ENCODE measurements at regions not wholly inside any gene's neighbourhood (a gene's known extent, or its start where the extent isn't known, plus 50 kb on each side); places are given as distances from the start of the nearest gene placed in this dataset.
"Not testable (repeated sequence)": the region's sequence is repeated elsewhere in the genome, so short reads cannot be mapped to it uniquely, and the experiment has no call there.

GRCh38 chr15:84391191-84391590, 155.6 kb downstream of the GOLGA6L4 start:
- Histone ChIP-seq H2AK5ac (ENCODE audit: low read depth, low read length) (no peak overlapping the region), H3K23ac (ENCODE audit: insufficient read length) (no peak overlapping the region), H4K8ac (ENCODE audit: extremely low read depth, insufficient read depth, low read length) (no peak overlapping the region), H2BK15ac (ENCODE audit: low read length) (no peak overlapping the region), H3K9ac (replicated peaks in 1 of 4; ENCODE audit: extremely low read depth in 1 of 4, low read depth in 3 of 4, low read length in 3 of 4) (no peak overlapping the region), H3K79me2 (ENCODE audit: control insufficient read depth in 1 of 2, insufficient read depth in 2 of 2, low read length in 2 of 2) (no peaks in the 10 kb centered on the region), H3K4me2 (ENCODE audit: insufficient read depth in 1 of 2, low read depth in 2 of 2, low read length in 2 of 2) (no peak overlapping the region), H3K18ac (ENCODE audit: extremely low read depth, low read length) (no peak overlapping the region), H4K91ac (replicated peaks; ENCODE audit: insufficient read length, low read length) (no peak overlapping the region), H3K4me1 (replicated peaks in 1 of 4; ENCODE audit: control insufficient read depth in 3 of 4, insufficient read depth in 4 of 4, low read length in 3 of 4) (no peaks in the 10 kb centered on the region), H4K5ac (ENCODE audit: insufficient read length, low read depth, low read length) (no peak overlapping the region), H3K56ac (replicated peaks; ENCODE audit: insufficient read length, low read depth, low read length) (no peak overlapping the region), H4K20me1 (replicated peaks in 1 of 2; ENCODE audit: control insufficient read depth in 1 of 2, insufficient read depth in 2 of 2, low read length in 2 of 2) (no peaks in the 10 kb centered on the region), H3K79me1 (ENCODE audit: low read depth, low read length) (no peaks in the 10 kb centered on the region), H3K27ac (ENCODE audit: low read depth, low read length) (no peak overlapping the region), H3K27me3 (replicated peaks in 1 of 4; ENCODE audit: control insufficient read depth in 3 of 4, extremely low read depth in 1 of 4, insufficient read depth in 3 of 4, low read length in 3 of 4) (no peaks in the 10 kb centered on the region), H2BK20ac (ENCODE audit: low read length) (no peak overlapping the region), H2AFZ (ENCODE audit: low read length) (no peak overlapping the region), H3K4me3 (ENCODE audit: extremely low read depth in 1 of 4, insufficient read depth in 2 of 4, low read depth in 3 of 4, low read length in 4 of 4) (no peak overlapping the region), H3K14ac (ENCODE audit: insufficient read length) (no peak overlapping the region), H2BK12ac (ENCODE audit: low read depth, low read length) (no peak overlapping the region), H3K9me3 (ENCODE audit: insufficient read depth in 2 of 2, low read depth in 1 of 2, low read length in 1 of 2) (no peaks in the 10 kb centered on the region), H3K36me3 (ENCODE audit: control insufficient read depth in 2 of 4, insufficient read depth in 4 of 4, low read length in 3 of 4) (no peaks in the 10 kb centered on the region), H2BK5ac (ENCODE audit: low read depth, low read length) (no peak overlapping the region), H2BK120ac (replicated peaks; ENCODE audit: low read depth, low read length) (no peak overlapping the region), H3K23me2 (ENCODE audit: low read depth, low read length) (no peaks in the 10 kb centered on the region), H3K4ac (replicated peaks; ENCODE audit: insufficient read length, low read depth, low read length) (no peak overlapping the region)
- WGBS, 2 experiments (ENCODE audit: extremely low coverage in 1 of 2, insufficient coverage in 1 of 2, insufficient read length in 1 of 2, insufficient replicate concordance in 2 of 2, low coverage in 1 of 2, low lambda C conversion rate in 2 of 2, missing lambda C conversion rate in 1 of 2): 76% methylated on average over 3 of the region's 3 CpGs; no CpG with 5 or more reads in 1 of the 2 experiments
- POLR2A ChIA-PET (ENCODE audit: partially characterized antibody): no interaction called here
- TF ChIP-seq ZNF274 (IDR thresholded peaks at IDR 0.05; ENCODE audit: borderline replicate concordance, extremely low read depth, low read length): no peak
- FAIRE-seq (no peak), DNase-seq (ENCODE audit: low read depth in 1 of 2, low spot score in 2 of 2) (no peak)
- CTCF ChIA-PET (ENCODE audit: partially characterized antibody): no interaction called here

GRCh38 chr15:84392020-84392419, 156.4 kb downstream of the GOLGA6L4 start:
- H3K9ac ChIP-seq (replicated peaks in 1 of 4; ENCODE audit: extremely low read depth in 1 of 4, low read depth in 3 of 4, low read length in 3 of 4); H3K4me1 ChIP-seq (replicated peaks in 1 of 4; ENCODE audit: control insufficient read depth in 3 of 4, insufficient read depth in 4 of 4, low read length in 3 of 4); H2BK120ac ChIP-seq (replicated peaks; ENCODE audit: low read depth, low read length); H3K79me1 ChIP-seq (ENCODE audit: low read depth, low read length); H2BK20ac ChIP-seq (ENCODE audit: low read length); H3K23ac ChIP-seq (ENCODE audit: insufficient read length); H3K27ac ChIP-seq (ENCODE audit: low read depth, low read length); H3K9me3 ChIP-seq (ENCODE audit: insufficient read depth in 2 of 2, low read depth in 1 of 2, low read length in 1 of 2); H4K91ac ChIP-seq (replicated peaks; ENCODE audit: insufficient read length, low read length); H3K79me2 ChIP-seq (ENCODE audit: control insufficient read depth in 1 of 2, insufficient read depth in 2 of 2, low read length in 2 of 2); H2BK12ac ChIP-seq (ENCODE audit: low read depth, low read length); H3K18ac ChIP-seq (ENCODE audit: extremely low read depth, low read length); H2BK15ac ChIP-seq (ENCODE audit: low read length); H4K8ac ChIP-seq (ENCODE audit: extremely low read depth, insufficient read depth, low read length); H3K4me2 ChIP-seq (ENCODE audit: insufficient read depth in 1 of 2, low read depth in 2 of 2, low read length in 2 of 2); H3K56ac ChIP-seq (replicated peaks; ENCODE audit: insufficient read length, low read depth, low read length); H3K27me3 ChIP-seq (replicated peaks in 1 of 4; ENCODE audit: control insufficient read depth in 3 of 4, extremely low read depth in 1 of 4, insufficient read depth in 3 of 4, low read length in 3 of 4); H2AK5ac ChIP-seq (ENCODE audit: low read depth, low read length); H4K5ac ChIP-seq (ENCODE audit: insufficient read length, low read depth, low read length); FAIRE-seq; H2AFZ ChIP-seq (ENCODE audit: low read length); H3K4me3 ChIP-seq (ENCODE audit: extremely low read depth in 1 of 4, insufficient read depth in 2 of 4, low read depth in 3 of 4, low read length in 4 of 4); H3K14ac ChIP-seq (ENCODE audit: insufficient read length); H2BK5ac ChIP-seq (ENCODE audit: low read depth, low read length); H3K23me2 ChIP-seq (ENCODE audit: low read depth, low read length); H4K20me1 ChIP-seq (replicated peaks in 1 of 2; ENCODE audit: control insufficient read depth in 1 of 2, insufficient read depth in 2 of 2, low read length in 2 of 2); H3K4ac ChIP-seq (replicated peaks; ENCODE audit: insufficient read length, low read depth, low read length); POLR2A ChIA-PET (ENCODE audit: partially characterized antibody); H3K36me3 ChIP-seq (ENCODE audit: control insufficient read depth in 2 of 4, insufficient read depth in 4 of 4, low read length in 3 of 4); CTCF ChIA-PET (ENCODE audit: partially characterized antibody): not testable (repeated sequence)
- DNase-seq (ENCODE audit: low read depth in 1 of 2, low spot score in 2 of 2): peak in 1 of 2 experiments; percentile 23
- 88% methylated on average over 4 of the region's 7 CpGs; no CpG with 5 or more reads in 1 of the 2 experiments for WGBS, 2 experiments (ENCODE audit: extremely low coverage in 1 of 2, insufficient coverage in 1 of 2, insufficient read length in 1 of 2, insufficient replicate concordance in 2 of 2, low coverage in 1 of 2, low lambda C conversion rate in 2 of 2, missing lambda C conversion rate in 1 of 2)

All from H1 (cell line).